ENCODE measurements at regions not wholly inside any gene's neighbourhood (a gene's known extent, or its start where the extent isn't known, plus 50 kb on each side); places are given as distances from the start of the nearest gene placed in this dataset.

- TF ChIP-seq CTCF (IDR thresholded peaks at IDR 0.05) (no peak), POLR2A (IDR thresholded peaks at IDR 0.05) (no peak)
These were observed 263.8 kb upstream of the LCORL start for GRCh38 chr4:18285357-18285756.
